H1 (cell line): ENCODE measurements at regions not wholly inside any gene's neighbourhood (a gene's known extent, or its start where the extent isn't known, plus 50 kb on each side); places are given as distances from the start of the nearest gene placed in this dataset.

Experiments
- CTCF ChIA-PET: fragments of 300-600 bp; sonication (Branson Sonifier 250); formaldehyde crosslinking; loops from one replicate; lab custom pipeline; 2021; ENCODE audit not compliant: partially characterized antibody; lab: Charles Lee
- POLR2A ChIA-PET: fragments of 300-600 bp; sonication (Branson Sonifier 250); formaldehyde crosslinking; loops from one replicate; lab custom pipeline; 2021; ENCODE audit warnings: inconsistent platforms; ENCODE audit not compliant: partially characterized antibody; lab: Charles Lee
- DNase-seq, 2 experiments: peaks; one replicate each; pipeline versions ENCODE4 v3.0.0 to v3.0.0-alpha.2; 2010 to 2022; ENCODE audit warnings: low spot score in 2 of 2, low read depth in 1 of 2, mixed read lengths in 1 of 2
- FAIRE-seq: peaks from 2 replicates; lab custom pipeline; 2011; peaks lifted over from hg19 to GRCh38; lab: Jason Lieb, UNC
- H2AFZ ChIP-seq: 2 replicates; pipeline ENCODE4 v1.8.1; 2012; ENCODE audit warnings: low read length, inconsistent platforms
- H2AK5ac ChIP-seq: 2 replicates; pipeline ENCODE4 v1.6.1; 2013; ENCODE audit warnings: low read depth, low read length
- H2BK120ac ChIP-seq: replicated peaks from 2 replicates; pipeline ENCODE3; 2013; ENCODE audit warnings: low read depth, low read length, inconsistent platforms
- H2BK12ac ChIP-seq: 2 replicates; pipeline ENCODE4 v1.6.1; 2013; ENCODE audit warnings: low read depth, low read length
- H2BK15ac ChIP-seq: 2 replicates; pipeline ENCODE4 v1.6.1; 2013; ENCODE audit warnings: low read length
- H2BK20ac ChIP-seq: 2 replicates; pipeline ENCODE4 v1.6.1; 2013; ENCODE audit warnings: low read length
- H2BK5ac ChIP-seq: 2 replicates; pipeline ENCODE4 v1.6.1; 2013; ENCODE audit warnings: low read depth, low read length
- H3K14ac ChIP-seq: 2 replicates; pipeline ENCODE4 v1.6.1; 2013; ENCODE audit warnings: inconsistent platforms; ENCODE audit not compliant: insufficient read length
- H3K18ac ChIP-seq: 2 replicates; pipeline ENCODE4 v1.6.1; 2013; ENCODE audit warnings: low read length; ENCODE audit errors: extremely low read depth
- H3K23ac ChIP-seq: 2 replicates; pipeline ENCODE4 v1.6.1; 2013; ENCODE audit warnings: inconsistent platforms; ENCODE audit not compliant: insufficient read length
- H3K23me2 ChIP-seq: 2 replicates; pipeline ENCODE4 v1.6.1; 2013; ENCODE audit warnings: low read depth, low read length
- H3K27ac ChIP-seq: 2 replicates; pipeline ENCODE4 v1.6.1; 2011; ENCODE audit warnings: low read depth, low read length, inconsistent platforms
- H3K27me3 ChIP-seq, 4 experiments: replicated peaks in 1 of 4; 1 replicate in 1 of 4; 2 replicates in 3 of 4; pipeline versions ENCODE4 v1.6.1 to v1.8.1; 2011 to 2013; ENCODE audit warnings: low read length in 3 of 4, mild to moderate bottlenecking in 3 of 4, inconsistent platforms in 2 of 4, mixed read lengths in 2 of 4, moderate library complexity in 1 of 4; ENCODE audit not compliant: control insufficient read depth in 3 of 4, insufficient read depth in 3 of 4; ENCODE audit errors: extremely low read depth in 1 of 4
- H3K36me3 ChIP-seq, 4 experiments: 2 replicates each; pipeline versions ENCODE4 v1.6.1 to v1.8.1; 2011 to 2013; ENCODE audit warnings: mild to moderate bottlenecking in 4 of 4, low read length in 3 of 4, moderate library complexity in 2 of 4, control low read depth in 1 of 4, inconsistent platforms in 1 of 4; ENCODE audit not compliant: insufficient read depth in 4 of 4, control insufficient read depth in 2 of 4
- H3K4ac ChIP-seq: replicated peaks from 2 replicates; pipeline ENCODE3; 2013; ENCODE audit warnings: low read length, low read depth, mixed read lengths, inconsistent platforms; ENCODE audit not compliant: insufficient read length
- H3K4me1 ChIP-seq, 4 experiments: replicated peaks in 1 of 4; 1 replicate in 1 of 4; 2 replicates in 3 of 4; pipeline versions ENCODE4 v1.6.1 to v1.8.1; 2011 to 2013; ENCODE audit warnings: low read length in 3 of 4, inconsistent platforms in 2 of 4, mixed read lengths in 1 of 4; ENCODE audit not compliant: insufficient read depth in 4 of 4, control insufficient read depth in 3 of 4
- H3K4me2 ChIP-seq, 2 experiments: 2 replicates each; pipeline versions ENCODE4 v1.6.1 to v1.8.1; 2011 to 2013; ENCODE audit warnings: low read depth in 2 of 2, low read length in 2 of 2, control low read depth in 1 of 2, inconsistent platforms in 1 of 2, mild to moderate bottlenecking in 1 of 2; ENCODE audit not compliant: insufficient read depth in 1 of 2
- H3K4me3 ChIP-seq, 4 experiments: fragments of 200-600, 300-600 bp in 1 of 4; sonication (generic), shearing (Covaris generic), sonication (Bioruptor Twin) in 1 of 4; 2 replicates each; pipeline versions ENCODE4 v1.5.1 to v1.8.1; 2011 to 2016; ENCODE audit warnings: low read length in 4 of 4, low read depth in 3 of 4, control low read depth in 2 of 4, inconsistent platforms in 2 of 4, mild to moderate bottlenecking in 2 of 4, mixed read lengths in 1 of 4, moderate library complexity in 1 of 4; ENCODE audit not compliant: insufficient read depth in 2 of 4; ENCODE audit errors: extremely low read depth in 1 of 4
- H3K56ac ChIP-seq: replicated peaks from 2 replicates; pipeline ENCODE3; 2013; ENCODE audit warnings: low read depth, mild to moderate bottlenecking, mixed read lengths, low read length, inconsistent platforms; ENCODE audit not compliant: insufficient read length
- H3K79me1 ChIP-seq: 2 replicates; pipeline ENCODE4 v1.6.1; 2013; ENCODE audit warnings: low read depth, low read length, control low read depth
- H3K79me2 ChIP-seq, 2 experiments: 2 replicates each; pipeline versions ENCODE4 v1.6.1 to v1.8.1; 2012 to 2013; ENCODE audit warnings: low read length in 2 of 2, mild to moderate bottlenecking in 2 of 2, inconsistent platforms in 1 of 2; ENCODE audit not compliant: insufficient read depth in 2 of 2, control insufficient read depth in 1 of 2
- H3K9ac ChIP-seq, 4 experiments: replicated peaks in 1 of 4; 1 replicate in 1 of 4; 2 replicates in 3 of 4; pipeline versions ENCODE4 v1.6.1 to v1.8.1; 2011 to 2013; ENCODE audit warnings: low read depth in 3 of 4, low read length in 3 of 4, control low read depth in 2 of 4, mild to moderate bottlenecking in 2 of 4, moderate library complexity in 2 of 4, inconsistent platforms in 1 of 4; ENCODE audit errors: extremely low read depth in 1 of 4
- H3K9me3 ChIP-seq, 2 experiments: 2 replicates each; pipeline versions ENCODE4 v1.6.1 to v1.8.1; 2012 to 2013; ENCODE audit warnings: mild to moderate bottlenecking in 2 of 2, moderate library complexity in 2 of 2, control low read depth in 1 of 2, inconsistent platforms in 1 of 2, low read depth in 1 of 2, low read length in 1 of 2, mixed read lengths in 1 of 2; ENCODE audit not compliant: insufficient read depth in 2 of 2
- H4K20me1 ChIP-seq, 2 experiments: replicated peaks in 1 of 2; 2 replicates each; pipeline versions ENCODE3 to v1.8.1; 2011 to 2013; ENCODE audit warnings: inconsistent platforms in 2 of 2, low read length in 2 of 2, mild to moderate bottlenecking in 1 of 2; ENCODE audit not compliant: insufficient read depth in 2 of 2, control insufficient read depth in 1 of 2
- H4K5ac ChIP-seq: 2 replicates; pipeline ENCODE4 v1.6.1; 2013; ENCODE audit warnings: low read length, low read depth, mixed read lengths, inconsistent platforms; ENCODE audit not compliant: insufficient read length
- H4K8ac ChIP-seq: 2 replicates; pipeline ENCODE4 v1.8.0; 2013; ENCODE audit warnings: mild to moderate bottlenecking, moderate library complexity, low read length, inconsistent platforms; ENCODE audit not compliant: insufficient read depth; ENCODE audit errors: extremely low read depth
- H4K91ac ChIP-seq: replicated peaks from 2 replicates; pipeline ENCODE3; 2013; ENCODE audit warnings: low read length, mixed read lengths, inconsistent platforms; ENCODE audit not compliant: insufficient read length
- BRCA1 ChIP-seq: IDR thresholded peaks from 2 replicates; pipeline ENCODE4 v1.6.1; 2012; ENCODE audit warnings: low read depth, low read length, improper control_type of control experiment
- CHD2 ChIP-seq: IDR thresholded peaks from 2 replicates; pipeline ENCODE4 v1.6.1; 2012; ENCODE audit warnings: low read length, improper control_type of control experiment
- EGR1 ChIP-seq: IDR thresholded peaks from 2 replicates; pipeline ENCODE4 v1.6.1; 2011; ENCODE audit warnings: low read depth, low read length, borderline replicate concordance
- EP300 ChIP-seq, 2 experiments: IDR thresholded peaks; 1 replicate in 1 of 2; 2 replicates in 1 of 2; pipeline ENCODE4 v1.6.1; 2011 to 2012; ENCODE audit warnings: low read depth in 2 of 2, low read length in 2 of 2, mild to moderate bottlenecking in 2 of 2, borderline replicate concordance in 1 of 2, inconsistent platforms in 1 of 2, moderate library complexity in 1 of 2
- HDAC2 ChIP-seq, 2 experiments: fragments of 300-600 bp in 1 of 2; sonication (generic) in 1 of 2; IDR thresholded peaks; 2 replicates each; pipeline ENCODE4 v1.6.1; 2011 to 2012; ENCODE audit warnings: low read depth in 2 of 2, low read length in 2 of 2, mild to moderate bottlenecking in 2 of 2, moderate library complexity in 2 of 2, borderline replicate concordance in 1 of 2, inconsistent platforms in 1 of 2
- JUND ChIP-seq: IDR thresholded peaks from 2 replicates; pipeline ENCODE4 v1.6.1; 2011; ENCODE audit warnings: mild to moderate bottlenecking, improper control_type of control experiment, low read length
- MAFK ChIP-seq: IDR thresholded peaks from 2 replicates; pipeline ENCODE4 v1.6.1; 2012; ENCODE audit warnings: low read depth, mild to moderate bottlenecking, improper control_type of control experiment, low read length
- PHF8 ChIP-seq: fragments of 200-600 bp; sonication (generic); conservative IDR thresholded peaks from 2 replicates; pipeline ENCODE4 v1.7.1; 2012; ENCODE audit warnings: low read depth, mild to moderate bottlenecking, inconsistent platforms, low read length, moderate library complexity
- RAD21 ChIP-seq, 2 experiments: IDR thresholded peaks in 1 of 2; conservative IDR thresholded peaks in 1 of 2; 2 replicates each; pipeline ENCODE4 v1.6.1; 2011; ENCODE audit warnings: low read depth in 2 of 2, low read length in 2 of 2, improper control_type of control experiment in 1 of 2, inconsistent platforms in 1 of 2, mild to moderate bottlenecking in 1 of 2, moderate library complexity in 1 of 2
- SAP30 ChIP-seq: fragments of 300-600 bp; sonication (generic); IDR thresholded peaks from 2 replicates; pipeline ENCODE4 v1.7.1; 2012; ENCODE audit warnings: low read length, moderate library complexity, mild to moderate bottlenecking, inconsistent platforms; ENCODE audit not compliant: insufficient read depth, insufficient replicate concordance
- whole genome bisulfite sequencing, 2 experiments: shearing (Covaris generic) in 1 of 2; methylation state at CpG; one replicate each; pipeline versions ENCODE4 v1.1.6 to v1.1.7; 2013 to 2015; ENCODE audit warnings: low lambda C conversion rate in 2 of 2, mixed read lengths in 2 of 2, inconsistent platforms in 1 of 2, low coverage in 1 of 2, missing lambda C conversion rate in 1 of 2; ENCODE audit not compliant: insufficient replicate concordance in 2 of 2, insufficient coverage in 1 of 2, insufficient read length in 1 of 2; ENCODE audit errors: extremely low coverage in 1 of 2, missing lambda C conversion rate in 1 of 2; 5-methylcytosine and 5-hydroxymethylcytosine counted together
- TF ChIP-seq, protein P1 (sequence below): IDR thresholded peaks from 2 replicates; pipeline ENCODE4 v1.6.1; 2011; ENCODE audit warnings: low read length, improper control_type of control experiment

GRCh38 chr5:111595425-111595824, 83.1 kb upstream of the STARD4 start:
- Histone ChIP-seq H4K8ac (no peak overlapping the region), H4K20me1 (no peaks in the 10 kb centered on the region), H2BK15ac (no peak overlapping the region), H3K4me3 (no peak overlapping the region), H2AK5ac (no peak overlapping the region), H3K36me3 (no peaks in the 10 kb centered on the region), H3K27ac (no peak overlapping the region), H3K4me1 (peaks cover 0 to 1% (median 0%) of the 10 kb centered on the region in 4 experiments; a peak in 1 of 7 replicates), H3K23ac (no peak overlapping the region), H3K18ac (no peak overlapping the region), H4K91ac (no peak overlapping the region), H2BK5ac (no peak overlapping the region), H3K4ac (no peak overlapping the region), H3K9me3 (no peaks in the 10 kb centered on the region), H3K56ac (no peak overlapping the region), H4K5ac (no peak overlapping the region), H2AFZ (no peak overlapping the region), H3K27me3 (no peaks in the 10 kb centered on the region), H3K9ac (no peak overlapping the region), H3K79me2 (no peaks in the 10 kb centered on the region), H2BK120ac (no peak overlapping the region), H3K23me2 (no peaks in the 10 kb centered on the region), H2BK12ac (no peak overlapping the region), H2BK20ac (no peak overlapping the region), H3K14ac (no peak overlapping the region), H3K79me1 (no peaks in the 10 kb centered on the region), H3K4me2 (no peak overlapping the region)
- ChIA-PET POLR2A (no interaction called here), CTCF (interaction anchor here (1.3 kb wide), 1 partner anchor 10 kb away, joined by 3 read pairs; no protein-coding TSS in a partner anchor)
- DNase-seq: no peak
- no peak for FAIRE-seq
- WGBS, 2 experiments: 63% methylated on average over 4 of the region's 4 CpGs; no CpG with 5 or more reads in 1 of the 2 experiments
- TF ChIP-seq SAP30 (no peak), RAD21 (IDR thresholded peaks at IDR 0.05 in 1 of 2, conservative IDR thresholded peaks at IDR 0.05 in 1 of 2; ENCODE audit: low read depth in 2 of 2, low read length in 2 of 2) (no peak), MAFK (no peak), JUND (no peak), EGR1 (no peak), HDAC2 (IDR thresholded peaks at IDR 0.05; ENCODE audit: borderline replicate concordance in 1 of 2, low read depth in 2 of 2, low read length in 2 of 2) (no peak), PHF8 (no peak), BRCA1 (no peak), EP300 (IDR thresholded peaks at IDR 0.05; ENCODE audit: borderline replicate concordance in 1 of 2, low read depth in 2 of 2, low read length in 2 of 2) (no peak), CHD2 (no peak)
- TF ChIP-seq, protein P1, sequence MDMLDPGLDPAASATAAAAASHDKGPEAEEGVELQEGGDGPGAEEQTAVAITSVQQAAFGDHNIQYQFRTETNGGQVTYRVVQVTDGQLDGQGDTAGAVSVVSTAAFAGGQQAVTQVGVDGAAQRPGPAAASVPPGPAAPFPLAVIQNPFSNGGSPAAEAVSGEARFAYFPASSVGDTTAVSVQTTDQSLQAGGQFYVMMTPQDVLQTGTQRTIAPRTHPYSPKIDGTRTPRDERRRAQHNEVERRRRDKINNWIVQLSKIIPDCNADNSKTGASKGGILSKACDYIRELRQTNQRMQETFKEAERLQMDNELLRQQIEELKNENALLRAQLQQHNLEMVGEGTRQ: no peak
